Hepatocyte (in vitro differentiated cells): ENCODE measurements at regions not wholly inside any gene's neighbourhood (a gene's known extent, or its start where the extent isn't known, plus 50 kb on each side); places are given as distances from the start of the nearest gene placed in this dataset.

ENCODE experiments used
- DNase-seq: peaks from one replicate; pipeline ENCODE4 v3.0.0-alpha.2; 2016; ENCODE audit warnings: low spot score
- H2AFZ ChIP-seq: fragments of 200-600 bp; sonication (generic); 2 replicates; pipeline ENCODE4 v1.6.0; 2016; ENCODE audit warnings: antibody characterized with exemption, mild to moderate bottlenecking
- H3K27ac ChIP-seq: fragments of 200-600 bp; sonication (generic); 2 replicates; pipeline ENCODE4 v1.5.1; 2016; ENCODE audit warnings: mild to moderate bottlenecking
- H3K27me3 ChIP-seq: fragments of 200-600 bp; sonication (generic); 2 replicates; pipeline ENCODE4 v1.6.1; 2016
- H3K36me3 ChIP-seq: fragments of 200-600 bp; sonication (generic); replicated peaks from 2 replicates; pipeline ENCODE4 v1.5.1; 2016; ENCODE audit warnings: low read depth; ENCODE audit not compliant: insufficient read depth
- H3K4me1 ChIP-seq: fragments of 200-600 bp; sonication (generic); 2 replicates; pipeline ENCODE4 v1.5.1; 2016; ENCODE audit warnings: mild to moderate bottlenecking, moderate library complexity; ENCODE audit not compliant: insufficient read depth
- H3K4me2 ChIP-seq: fragments of 200-600 bp; sonication (generic); 2 replicates; pipeline ENCODE4 v1.6.0; 2016
- H3K4me3 ChIP-seq: fragments of 200-600 bp; sonication (generic); 2 replicates; pipeline ENCODE4 v1.5.1; 2016; ENCODE audit warnings: mild to moderate bottlenecking
- H3K79me2 ChIP-seq: fragments of 200-600 bp; sonication (generic); 2 replicates; pipeline ENCODE4 v1.6.0; 2017; ENCODE audit warnings: mild to moderate bottlenecking
- H3K9me2 ChIP-seq: fragments of 200-600 bp; sonication (generic); replicated peaks from 2 replicates; pipeline ENCODE4 v1.6.0; 2017; ENCODE audit warnings: mild to moderate bottlenecking; ENCODE audit not compliant: insufficient read depth
- H3K9me3 ChIP-seq: fragments of 200-600 bp; sonication (generic); 2 replicates; pipeline ENCODE4 v1.5.1; 2016; ENCODE audit warnings: low read depth, mild to moderate bottlenecking
- H4K20me1 ChIP-seq: fragments of 200-600 bp; sonication (generic); 2 replicates; pipeline ENCODE4 v1.6.0; 2016; ENCODE audit warnings: mild to moderate bottlenecking; ENCODE audit not compliant: insufficient read depth, poor library complexity, severe bottlenecking
- CTCF ChIP-seq: fragments of 200-600 bp; sonication (generic); IDR thresholded peaks from 2 replicates; pipeline ENCODE4 v1.5.1; 2016; ENCODE audit warnings: antibody characterized with exemption, mild to moderate bottlenecking; ENCODE audit not compliant: poor library complexity
- EZH2 ChIP-seq: fragments of 200-600 bp; sonication (generic); IDR thresholded peaks from 2 replicates; pipeline ENCODE4 v1.6.1; 2016; ENCODE audit warnings: antibody characterized with exemption, mild to moderate bottlenecking, borderline replicate concordance
- EZH2phosphoT487 ChIP-seq: fragments of 200-600 bp; sonication (generic); IDR thresholded peaks from one replicate; pipeline ENCODE4 v1.6.1; 2018; ENCODE audit warnings: antibody characterized with exemption, mild to moderate bottlenecking, low read depth, moderate library complexity; ENCODE audit not compliant: unreplicated experiment, severe bottlenecking
- WGBS: methylation state at CpG from one replicate; pipeline ENCODE4 v1.1.6; 2016; ENCODE audit warnings: low lambda C conversion rate; ENCODE audit errors: missing lambda C conversion rate; 5-methylcytosine and 5-hydroxymethylcytosine counted together

GRCh38 chr12:75683220-75683619, 171.8 kb upstream of the KRR1 start:
- Histone ChIP-seq H3K9me3 (no peaks in the 10 kb centered on the region), H3K9me2 (no peaks in the 10 kb centered on the region), H3K79me2 (no peaks in the 10 kb centered on the region), H4K20me1 (no peaks in the 10 kb centered on the region), H3K36me3 (no peaks in the 10 kb centered on the region), H3K27me3 (no peaks in the 10 kb centered on the region), H3K4me1 (no peaks in the 10 kb centered on the region), H3K4me2 (no peak overlapping the region), H3K4me3 (no peak overlapping the region), H2AFZ (no peak overlapping the region), H3K27ac (peak overlapping the region; percentile 73)
- WGBS, result 95% methylated on average over 2 of the region's 2 CpGs
- DNase-seq, result no peak
- no peak for TF ChIP-seq CTCF
- no peak for TF ChIP-seq EZH2phosphoT487
- no peak for TF ChIP-seq EZH2

GRCh38 chr12:75677522-75677921, 166.1 kb upstream of the KRR1 start:
- 98% methylated on average over 5 of the region's 5 CpGs for WGBS
- Histone ChIP-seq H3K4me3 (no peak overlapping the region), H2AFZ (no peak overlapping the region), H3K9me3 (no peaks in the 10 kb centered on the region), H3K36me3 (no peaks in the 10 kb centered on the region), H3K9me2 (no peaks in the 10 kb centered on the region), H4K20me1 (no peaks in the 10 kb centered on the region), H3K79me2 (no peaks in the 10 kb centered on the region), H3K4me2 (no peak overlapping the region), H3K4me1 (no peaks in the 10 kb centered on the region), H3K27ac (no peak overlapping the region), H3K27me3 (no peaks in the 10 kb centered on the region)
- DNase-seq, result no peak
- TF ChIP-seq EZH2phosphoT487, result no peak
- no peak for TF ChIP-seq CTCF
- TF ChIP-seq EZH2, result no peak

GRCh38 chr12:75674393-75674792, 163.0 kb upstream of the KRR1 start:
- Histone ChIP-seq H3K36me3 (no peaks in the 10 kb centered on the region), H3K9me3 (no peaks in the 10 kb centered on the region), H2AFZ (no peak overlapping the region), H3K4me1 (no peaks in the 10 kb centered on the region), H3K4me2 (no peak overlapping the region), H3K27me3 (no peaks in the 10 kb centered on the region), H3K9me2 (no peaks in the 10 kb centered on the region), H3K79me2 (no peaks in the 10 kb centered on the region), H4K20me1 (no peaks in the 10 kb centered on the region), H3K4me3 (no peak overlapping the region), H3K27ac (no peak overlapping the region)
- TF ChIP-seq CTCF (no peak), EZH2 (no peak), EZH2phosphoT487 (no peak)
- no peak for DNase-seq
- 82% methylated on average over 2 of the region's 2 CpGs for WGBS

- H3K4me2 ChIP-seq, result no peak overlapping the region
- H3K27me3 ChIP-seq, result no peaks in the 10 kb centered on the region
- H3K79me2 ChIP-seq, result no peaks in the 10 kb centered on the region
- no peaks in the 10 kb centered on the region for H4K20me1 ChIP-seq
- H3K9me2 ChIP-seq, result no peaks in the 10 kb centered on the region
- DNase-seq, result no peak
- no peak overlapping the region for H3K4me3 ChIP-seq
- H3K9me3 ChIP-seq, result no peaks in the 10 kb centered on the region
- TF ChIP-seq CTCF (no peak), EZH2phosphoT487 (no peak), EZH2 (no peak)
- peaks cover 7% of the 10 kb centered on the region for H3K4me1 ChIP-seq
- H2AFZ ChIP-seq, result no peak overlapping the region
- H3K36me3 ChIP-seq, result no peaks in the 10 kb centered on the region
- no peak overlapping the region for H3K27ac ChIP-seq
Observed at GRCh38 chr12:75672200-75672599, 160.8 kb upstream of the KRR1 start.
